SK-N-SH treated with all-trans-retinoic acid at 6 μM for 48 hours (cell line): ENCODE measurements at regions not wholly inside any gene's neighbourhood (a gene's known extent, or its start where the extent isn't known, plus 50 kb on each side); places are given as distances from the start of the nearest gene placed in this dataset.

Experiments used
- ATAC-seq: fragments of 200-7000 bp; cut with Tn5 transposase; 3 replicates; pipeline ENCODE4 v1.9.1; 2020; ENCODE audit warnings: mild to moderate bottlenecking, moderate library complexity
- ARNTL ChIP-seq: fragments of 450-650 bp; formaldehyde crosslinking; IDR thresholded peaks from 2 replicates; pipeline ENCODE4 v1.5.0; 2020; ENCODE audit warnings: low read depth, mild to moderate bottlenecking, moderate library complexity, borderline replicate concordance
- BACH2 ChIP-seq: fragments of 250-450 bp; sonication (Bioruptor Pico); IDR thresholded peaks from 2 replicates; pipeline ENCODE4 v1.9.0; 2021; ENCODE audit warnings: mild to moderate bottlenecking, borderline replicate concordance
- CSDC2 ChIP-seq: fragments of 250-450 bp; sonication (Bioruptor Pico); IDR thresholded peaks from 2 replicates; pipeline ENCODE4 v1.5.0; 2020; ENCODE audit warnings: mild to moderate bottlenecking, moderate library complexity
- CSRNP3 ChIP-seq: fragments of 250-450 bp; sonication (Bioruptor Pico); IDR thresholded peaks from 2 replicates; pipeline ENCODE4 v1.5.1; 2021; ENCODE audit warnings: mild to moderate bottlenecking, moderate library complexity
- ESRRG ChIP-seq: fragments of 250-450 bp; sonication (Bioruptor Pico); IDR thresholded peaks from 2 replicates; pipeline ENCODE4 v1.6.1; 2021; ENCODE audit warnings: mild to moderate bottlenecking
- ISL1 ChIP-seq: fragments of 250-450 bp; sonication (Bioruptor Pico); IDR thresholded peaks from 2 replicates; pipeline ENCODE4 v2.1.2; 2022; ENCODE audit warnings: mild to moderate bottlenecking, moderate library complexity
- OSR1 ChIP-seq: fragments of 250-450 bp; sonication (Bioruptor Pico); IDR thresholded peaks from 2 replicates; pipeline ENCODE4 v1.8.0; 2022; ENCODE audit warnings: moderate library complexity, mild to moderate bottlenecking, inconsistent platforms
- RARB ChIP-seq: fragments of 250-450 bp; sonication (Bioruptor Pico); IDR thresholded peaks from 2 replicates; pipeline ENCODE4 v1.8.0; 2021; ENCODE audit warnings: mild to moderate bottlenecking, moderate library complexity
- SNAI2 ChIP-seq: fragments of 250-450 bp; sonication (Bioruptor Pico); IDR thresholded peaks from 2 replicates; pipeline ENCODE4 v1.5.0; 2020; ENCODE audit warnings: mild to moderate bottlenecking, moderate library complexity
- TCF4 ChIP-seq: fragments of 250-450 bp; sonication (Bioruptor Pico); IDR thresholded peaks from 2 replicates; pipeline ENCODE4 v1.8.0; 2021; ENCODE audit warnings: mild to moderate bottlenecking, moderate library complexity, borderline replicate concordance
- TOX ChIP-seq: fragments of 250-450 bp; sonication (Bioruptor Pico); IDR thresholded peaks from 2 replicates; pipeline ENCODE4 v1.8.0; 2021; ENCODE audit warnings: mild to moderate bottlenecking, moderate library complexity, borderline replicate concordance
- ZC3H10 ChIP-seq: fragments of 250-450 bp; sonication (Bioruptor Pico); IDR thresholded peaks from 2 replicates; pipeline ENCODE4 v1.5.1; 2021; ENCODE audit warnings: mild to moderate bottlenecking, moderate library complexity
- ZFP30 ChIP-seq: fragments of 450-650 bp; formaldehyde crosslinking; IDR thresholded peaks from 2 replicates; pipeline ENCODE4 v1.5.0; 2022; ENCODE audit warnings: mild to moderate bottlenecking, moderate library complexity
- ZNF565 ChIP-seq: fragments of 450-650 bp; formaldehyde crosslinking; conservative IDR thresholded peaks from 2 replicates; pipeline ENCODE4 v1.5.0; 2020; ENCODE audit warnings: low read depth, mild to moderate bottlenecking, moderate library complexity
- ZNF70 ChIP-seq: fragments of 450-650 bp; formaldehyde crosslinking; IDR thresholded peaks from 2 replicates; pipeline ENCODE4 v1.5.0; 2020; ENCODE audit warnings: mild to moderate bottlenecking, moderate library complexity
- ZNF8 ChIP-seq: fragments of 450-650 bp; formaldehyde crosslinking; IDR thresholded peaks from 2 replicates; pipeline ENCODE4 v1.5.0; 2020; ENCODE audit warnings: mild to moderate bottlenecking, moderate library complexity
- TF ChIP-seq, protein P1 (sequence below): fragments of 250-450 bp; sonication (Bioruptor Pico); IDR thresholded peaks from 2 replicates; pipeline ENCODE4 v1.5.0; 2020; ENCODE audit warnings: mild to moderate bottlenecking, moderate library complexity
- TF ChIP-seq, protein P2 (sequence below): fragments of 250-450 bp; sonication (Bioruptor Pico); IDR thresholded peaks from 2 replicates; pipeline ENCODE4 v1.8.0; 2020; ENCODE audit warnings: mild to moderate bottlenecking, moderate library complexity, borderline replicate concordance
- TF ChIP-seq, protein P3 (sequence below): fragments of 250-450 bp; sonication (Bioruptor Pico); IDR thresholded peaks from 2 replicates; pipeline ENCODE4 v1.8.0; 2021; ENCODE audit warnings: low read depth, mild to moderate bottlenecking, moderate library complexity, borderline replicate concordance
- TF ChIP-seq, protein P4 (sequence below): fragments of 250-450 bp; sonication (Bioruptor Pico); IDR thresholded peaks from 2 replicates; pipeline ENCODE4 v1.5.1; 2020; ENCODE audit warnings: low read depth, mild to moderate bottlenecking, moderate library complexity

DNA sequence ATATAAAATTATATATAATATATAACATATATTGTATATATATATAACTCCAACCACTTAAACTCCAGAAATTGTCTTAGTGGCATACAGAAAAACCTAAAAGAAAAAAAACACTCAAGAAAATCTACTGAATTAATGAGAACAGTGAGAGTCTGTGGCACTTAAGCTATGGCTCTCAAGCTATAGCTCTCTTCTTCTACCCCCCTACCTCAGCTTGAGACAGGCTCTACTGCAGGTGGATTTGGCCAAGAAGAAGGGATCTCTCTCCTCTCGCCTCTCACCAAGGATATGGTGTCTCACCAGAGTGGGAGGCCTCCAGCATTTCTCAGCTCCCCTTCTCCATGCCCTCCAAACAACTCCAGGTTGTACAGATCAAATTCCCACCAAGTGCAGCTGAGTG lies 64.5 kb upstream of the DAB2 start (continued):
- TF ChIP-seq, protein P1, sequence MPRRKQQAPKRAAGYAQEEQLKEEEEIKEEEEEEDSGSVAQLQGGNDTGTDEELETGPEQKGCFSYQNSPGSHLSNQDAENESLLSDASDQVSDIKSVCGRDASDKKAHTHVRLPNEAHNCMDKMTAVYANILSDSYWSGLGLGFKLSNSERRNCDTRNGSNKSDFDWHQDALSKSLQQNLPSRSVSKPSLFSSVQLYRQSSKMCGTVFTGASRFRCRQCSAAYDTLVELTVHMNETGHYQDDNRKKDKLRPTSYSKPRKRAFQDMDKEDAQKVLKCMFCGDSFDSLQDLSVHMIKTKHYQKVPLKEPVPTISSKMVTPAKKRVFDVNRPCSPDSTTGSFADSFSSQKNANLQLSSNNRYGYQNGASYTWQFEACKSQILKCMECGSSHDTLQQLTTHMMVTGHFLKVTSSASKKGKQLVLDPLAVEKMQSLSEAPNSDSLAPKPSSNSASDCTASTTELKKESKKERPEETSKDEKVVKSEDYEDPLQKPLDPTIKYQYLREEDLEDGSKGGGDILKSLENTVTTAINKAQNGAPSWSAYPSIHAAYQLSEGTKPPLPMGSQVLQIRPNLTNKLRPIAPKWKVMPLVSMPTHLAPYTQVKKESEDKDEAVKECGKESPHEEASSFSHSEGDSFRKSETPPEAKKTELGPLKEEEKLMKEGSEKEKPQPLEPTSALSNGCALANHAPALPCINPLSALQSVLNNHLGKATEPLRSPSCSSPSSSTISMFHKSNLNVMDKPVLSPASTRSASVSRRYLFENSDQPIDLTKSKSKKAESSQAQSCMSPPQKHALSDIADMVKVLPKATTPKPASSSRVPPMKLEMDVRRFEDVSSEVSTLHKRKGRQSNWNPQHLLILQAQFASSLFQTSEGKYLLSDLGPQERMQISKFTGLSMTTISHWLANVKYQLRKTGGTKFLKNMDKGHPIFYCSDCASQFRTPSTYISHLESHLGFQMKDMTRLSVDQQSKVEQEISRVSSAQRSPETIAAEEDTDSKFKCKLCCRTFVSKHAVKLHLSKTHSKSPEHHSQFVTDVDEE (CRISPR knock-in tag), result no peak
- TF ChIP-seq SNAI2 (CRISPR knock-in tag) (no peak), ZNF565 (CRISPR knock-in tag) (no peak), ZNF8 (no peak), CSDC2 (CRISPR knock-in tag) (no peak), ARNTL (CRISPR knock-in tag) (no peak), TOX (CRISPR knock-in tag) (no peak)
- TF ChIP-seq, protein P2, sequence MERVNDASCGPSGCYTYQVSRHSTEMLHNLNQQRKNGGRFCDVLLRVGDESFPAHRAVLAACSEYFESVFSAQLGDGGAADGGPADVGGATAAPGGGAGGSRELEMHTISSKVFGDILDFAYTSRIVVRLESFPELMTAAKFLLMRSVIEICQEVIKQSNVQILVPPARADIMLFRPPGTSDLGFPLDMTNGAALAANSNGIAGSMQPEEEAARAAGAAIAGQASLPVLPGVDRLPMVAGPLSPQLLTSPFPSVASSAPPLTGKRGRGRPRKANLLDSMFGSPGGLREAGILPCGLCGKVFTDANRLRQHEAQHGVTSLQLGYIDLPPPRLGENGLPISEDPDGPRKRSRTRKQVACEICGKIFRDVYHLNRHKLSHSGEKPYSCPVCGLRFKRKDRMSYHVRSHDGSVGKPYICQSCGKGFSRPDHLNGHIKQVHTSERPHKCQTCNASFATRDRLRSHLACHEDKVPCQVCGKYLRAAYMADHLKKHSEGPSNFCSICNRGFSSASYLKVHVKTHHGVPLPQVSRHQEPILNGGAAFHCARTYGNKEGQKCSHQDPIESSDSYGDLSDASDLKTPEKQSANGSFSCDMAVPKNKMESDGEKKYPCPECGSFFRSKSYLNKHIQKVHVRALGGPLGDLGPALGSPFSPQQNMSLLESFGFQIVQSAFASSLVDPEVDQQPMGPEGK (CRISPR knock-in tag), result no peak

DNA sequence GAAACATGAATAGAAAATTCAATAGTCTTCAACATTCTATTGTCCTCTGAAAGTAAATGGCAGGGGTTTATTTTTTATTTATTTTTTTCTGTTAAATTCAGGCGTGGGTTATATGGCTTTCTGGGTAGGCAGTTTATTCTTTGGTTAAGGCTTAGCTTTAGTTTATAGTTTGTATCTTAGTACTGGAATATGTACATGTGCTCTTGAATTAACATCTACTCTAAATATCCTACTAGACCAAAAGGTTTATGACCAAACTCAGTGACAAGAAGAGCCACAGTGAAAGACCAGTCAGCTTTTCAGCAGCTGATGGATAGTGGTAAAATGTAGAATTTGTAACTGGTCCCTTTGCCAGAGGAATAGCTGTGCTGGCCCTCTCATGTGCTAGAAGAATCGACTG lies 62.0 kb upstream of the DAB2 start:
- TF ChIP-seq ZFP30 (CRISPR knock-in tag), result no peak
- TF ChIP-seq, protein P1 (CRISPR knock-in tag), result no peak
- TF ChIP-seq, protein P3, sequence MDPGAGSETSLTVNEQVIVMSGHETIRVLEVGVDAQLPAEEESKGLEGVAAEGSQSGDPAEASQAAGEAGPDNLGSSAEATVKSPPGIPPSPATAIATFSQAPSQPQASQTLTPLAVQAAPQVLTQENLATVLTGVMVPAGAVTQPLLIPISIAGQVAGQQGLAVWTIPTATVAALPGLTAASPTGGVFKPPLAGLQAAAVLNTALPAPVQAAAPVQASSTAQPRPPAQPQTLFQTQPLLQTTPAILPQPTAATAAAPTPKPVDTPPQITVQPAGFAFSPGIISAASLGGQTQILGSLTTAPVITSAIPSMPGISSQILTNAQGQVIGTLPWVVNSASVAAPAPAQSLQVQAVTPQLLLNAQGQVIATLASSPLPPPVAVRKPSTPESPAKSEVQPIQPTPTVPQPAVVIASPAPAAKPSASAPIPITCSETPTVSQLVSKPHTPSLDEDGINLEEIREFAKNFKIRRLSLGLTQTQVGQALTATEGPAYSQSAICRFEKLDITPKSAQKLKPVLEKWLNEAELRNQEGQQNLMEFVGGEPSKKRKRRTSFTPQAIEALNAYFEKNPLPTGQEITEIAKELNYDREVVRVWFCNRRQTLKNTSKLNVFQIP (CRISPR knock-in tag), result no peak
- no peak for TF ChIP-seq CSRNP3 (CRISPR knock-in tag)
- TF ChIP-seq ESRRG, result no peak
- TF ChIP-seq TOX (CRISPR knock-in tag), result no peak
- no peak for TF ChIP-seq ARNTL (CRISPR knock-in tag)
- TF ChIP-seq, protein P2 (CRISPR knock-in tag), result no peak
- TF ChIP-seq ISL1, result no peak
- TF ChIP-seq, protein P4, sequence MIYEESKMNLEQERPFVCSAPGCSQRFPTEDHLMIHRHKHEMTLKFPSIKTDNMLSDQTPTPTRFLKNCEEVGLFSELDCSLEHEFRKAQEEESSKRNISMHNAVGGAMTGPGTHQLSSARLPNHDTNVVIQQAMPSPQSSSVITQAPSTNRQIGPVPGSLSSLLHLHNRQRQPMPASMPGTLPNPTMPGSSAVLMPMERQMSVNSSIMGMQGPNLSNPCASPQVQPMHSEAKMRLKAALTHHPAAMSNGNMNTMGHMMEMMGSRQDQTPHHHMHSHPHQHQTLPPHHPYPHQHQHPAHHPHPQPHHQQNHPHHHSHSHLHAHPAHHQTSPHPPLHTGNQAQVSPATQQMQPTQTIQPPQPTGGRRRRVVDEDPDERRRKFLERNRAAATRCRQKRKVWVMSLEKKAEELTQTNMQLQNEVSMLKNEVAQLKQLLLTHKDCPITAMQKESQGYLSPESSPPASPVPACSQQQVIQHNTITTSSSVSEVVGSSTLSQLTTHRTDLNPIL, result no peak
- no peak for TF ChIP-seq ZNF8
- no peak for TF ChIP-seq SNAI2 (CRISPR knock-in tag)
- no peak for ATAC-seq

DNA sequence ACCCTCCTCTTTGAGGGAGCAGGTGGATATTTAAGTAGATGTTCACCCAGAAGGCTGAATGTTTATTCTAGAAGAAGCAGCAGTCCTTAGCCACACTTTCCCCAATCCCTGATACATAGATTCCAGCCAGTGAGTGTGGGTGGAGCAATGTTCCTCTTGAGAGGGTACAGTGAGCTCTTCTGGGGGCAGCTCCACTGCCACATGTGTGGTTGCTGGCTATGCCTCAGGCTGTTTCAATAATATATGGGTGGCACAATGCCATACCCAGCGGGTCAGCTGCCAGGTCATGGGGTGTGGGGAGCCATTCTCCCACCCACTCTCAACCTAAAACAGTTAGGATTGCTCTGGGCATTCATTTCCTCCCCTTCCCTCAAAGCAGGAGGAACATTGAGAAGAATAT lies 61.6 kb upstream of the DAB2 start:
- ATAC-seq, result no peak
- no peak for TF ChIP-seq ZC3H10 (CRISPR knock-in tag)
- TF ChIP-seq, protein P4, result no peak
- TF ChIP-seq OSR1 (CRISPR knock-in tag), result no peak
- no peak for TF ChIP-seq TCF4 (CRISPR knock-in tag)
- TF ChIP-seq CSRNP3 (CRISPR knock-in tag), result no peak
- TF ChIP-seq ZNF70 (CRISPR knock-in tag), result no peak
- no peak for TF ChIP-seq RARB (CRISPR knock-in tag)
- no peak for TF ChIP-seq BACH2 (CRISPR knock-in tag)
